ENCODE measurements at regions not wholly inside any gene's neighbourhood (a gene's known extent, or its start where the extent isn't known, plus 50 kb on each side); places are given as distances from the start of the nearest gene placed in this dataset.

DNA sequence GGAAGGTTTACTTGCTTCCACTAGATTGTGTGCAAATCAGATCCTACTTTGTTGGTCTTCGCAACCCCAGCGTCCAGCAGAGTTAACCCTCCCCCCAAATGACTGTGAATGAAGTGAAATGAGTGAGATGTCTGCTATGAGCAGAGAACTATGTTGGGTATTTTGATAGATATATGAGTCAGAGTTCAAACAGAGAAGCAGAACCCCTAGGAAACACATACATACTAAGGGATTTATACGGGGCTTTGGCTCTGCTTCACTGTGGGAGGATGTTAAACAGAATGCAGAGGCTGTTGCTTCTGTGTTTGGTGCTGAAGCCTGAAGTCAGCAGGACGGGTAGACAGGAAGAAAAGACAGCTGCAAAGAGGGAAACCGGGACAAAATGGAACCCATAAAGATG lies 197.0 kb downstream of the MZT1 start:
- Mint-ChIP-seq H3K4me1 (no peaks in the 10 kb centered on the region), H3K9me3 (no peaks in the 10 kb centered on the region), H3K27me3 (no peaks in the 10 kb centered on the region), H3K36me3 (ENCODE audit: low read depth) (no peaks in the 10 kb centered on the region), H3K27ac (no peak overlapping the region), H3K4me3 (no peak overlapping the region)
- no peak for ATAC-seq (replicated peaks)

DNA sequence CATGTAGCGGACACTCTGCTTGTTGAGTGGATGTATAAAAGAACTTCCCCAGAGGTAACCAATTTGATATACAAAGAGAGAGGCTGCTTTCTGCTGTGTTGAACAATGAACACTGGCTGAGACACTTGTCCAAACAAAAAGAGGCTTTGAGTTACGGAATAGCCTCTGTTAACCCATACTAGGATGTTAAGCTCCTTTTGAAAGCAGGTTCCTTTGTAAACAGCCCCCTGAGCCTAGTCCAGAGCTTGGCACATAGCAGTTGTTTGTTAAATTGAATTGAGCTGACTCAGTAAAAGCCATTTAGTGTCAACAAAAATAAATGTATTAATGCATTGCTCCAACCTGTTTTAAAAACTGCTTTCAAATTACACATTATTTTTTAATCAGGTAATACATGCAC lies 200.1 kb downstream of the MZT1 start:
- Mint-ChIP-seq H3K36me3 (ENCODE audit: low read depth) (no peaks in the 10 kb centered on the region), H3K4me3 (no peak overlapping the region), H3K4me1 (no peaks in the 10 kb centered on the region), H3K27me3 (peaks cover 3% of the 10 kb centered on the region), H3K27ac (no peak overlapping the region), H3K9me3 (no peaks in the 10 kb centered on the region)
- no peak for ATAC-seq (replicated peaks)

DNA sequence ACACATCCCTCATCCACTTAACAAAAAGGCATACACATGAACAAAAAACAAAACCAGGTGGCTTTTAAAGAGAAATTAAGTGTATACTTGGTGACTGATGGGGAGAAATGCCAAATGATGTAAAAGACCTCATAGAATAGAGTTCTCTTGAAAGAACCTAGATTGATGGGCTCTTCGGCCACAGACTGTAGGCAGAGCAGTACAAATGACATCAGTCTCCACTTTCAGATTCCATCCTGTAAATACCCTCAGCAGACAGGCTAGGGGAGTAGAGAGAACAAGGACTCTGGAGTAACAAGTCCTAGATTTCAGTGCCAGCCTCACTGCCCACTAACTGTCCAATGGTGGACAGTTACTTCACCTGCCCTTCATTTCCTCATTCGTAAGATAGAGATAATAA lies 203.8 kb downstream of the MZT1 start:
- Mint-ChIP-seq H3K4me3 (no peak overlapping the region), H3K36me3 (ENCODE audit: low read depth) (no peaks in the 10 kb centered on the region), H3K9me3 (no peaks in the 10 kb centered on the region), H3K27ac (no peak overlapping the region), H3K4me1 (no peaks in the 10 kb centered on the region), H3K27me3 (peaks cover 5% of the 10 kb centered on the region)
- no peak for ATAC-seq (replicated peaks)

DNA sequence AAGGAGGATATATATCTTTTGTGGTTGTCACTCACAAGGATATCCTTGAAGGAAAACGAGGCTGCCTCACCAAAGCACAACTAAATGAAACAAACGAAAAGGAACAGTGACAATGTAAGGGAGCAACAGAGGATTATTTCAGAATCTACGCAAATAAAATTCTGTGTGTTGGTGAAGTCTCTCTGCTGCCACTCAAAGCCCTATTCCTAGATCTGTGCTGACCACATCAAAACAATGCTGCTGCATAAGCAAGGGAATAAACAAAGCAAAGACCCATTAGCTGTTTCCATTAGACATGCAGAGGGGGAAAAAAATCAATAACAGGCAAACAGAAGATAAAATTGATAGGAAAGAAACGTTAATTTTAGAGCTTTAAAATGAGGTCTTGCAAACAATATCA lies 204.4 kb downstream of the MZT1 start:
- no peak overlapping the region for H3K4me3 Mint-ChIP-seq
- no peak overlapping the region for H3K27ac Mint-ChIP-seq
- no peaks in the 10 kb centered on the region for H3K9me3 Mint-ChIP-seq
- no peak for ATAC-seq (replicated peaks)
- peaks cover 5% of the 10 kb centered on the region for H3K27me3 Mint-ChIP-seq
- no peaks in the 10 kb centered on the region for H3K36me3 Mint-ChIP-seq (ENCODE audit: low read depth)
- H3K4me1 Mint-ChIP-seq = no peaks in the 10 kb centered on the region

DNA sequence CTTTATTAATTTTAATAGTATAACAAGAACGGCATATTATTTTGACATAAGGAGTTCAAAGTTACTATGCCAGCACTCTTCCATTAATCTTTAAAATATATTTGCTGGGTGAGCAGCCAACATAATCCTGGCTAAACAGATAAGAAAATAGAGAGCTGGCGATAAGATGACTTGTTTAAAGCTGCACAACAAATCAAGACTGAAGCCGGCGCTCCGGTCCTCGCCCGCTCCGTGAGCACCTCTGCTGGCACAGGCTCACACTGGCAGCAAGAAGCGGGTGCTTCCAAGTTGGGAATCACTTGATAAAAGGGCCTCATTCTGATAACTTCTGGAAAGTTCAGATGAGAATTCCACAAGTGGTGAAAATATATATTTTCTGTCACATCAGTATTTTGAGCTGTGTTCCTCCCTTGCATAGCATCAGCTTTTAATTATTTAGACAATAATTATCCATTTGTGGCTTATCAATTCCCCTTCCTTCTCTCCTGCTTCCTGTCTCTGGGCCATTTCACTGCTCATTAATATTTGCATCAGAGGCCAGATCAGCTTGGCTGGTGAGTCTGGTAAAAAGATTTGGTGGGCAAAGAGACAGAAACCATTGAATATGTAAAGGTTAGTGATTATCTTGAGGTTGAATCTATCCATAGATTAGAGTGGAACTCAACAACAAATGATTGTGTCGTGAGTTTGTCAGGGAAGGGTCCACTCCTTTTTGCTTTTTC lies 205.3 kb downstream of the MZT1 start:
- no peak for ATAC-seq (replicated peaks)
- no peaks in the 10 kb centered on the region for H3K9me3 Mint-ChIP-seq
- H3K4me1 Mint-ChIP-seq = no peaks in the 10 kb centered on the region
- H3K27me3 Mint-ChIP-seq = peaks cover 5% of the 10 kb centered on the region
- H3K36me3 Mint-ChIP-seq (ENCODE audit: low read depth) = no peaks in the 10 kb centered on the region
- no peak overlapping the region for H3K4me3 Mint-ChIP-seq
- H3K27ac Mint-ChIP-seq = no peak overlapping the region

DNA sequence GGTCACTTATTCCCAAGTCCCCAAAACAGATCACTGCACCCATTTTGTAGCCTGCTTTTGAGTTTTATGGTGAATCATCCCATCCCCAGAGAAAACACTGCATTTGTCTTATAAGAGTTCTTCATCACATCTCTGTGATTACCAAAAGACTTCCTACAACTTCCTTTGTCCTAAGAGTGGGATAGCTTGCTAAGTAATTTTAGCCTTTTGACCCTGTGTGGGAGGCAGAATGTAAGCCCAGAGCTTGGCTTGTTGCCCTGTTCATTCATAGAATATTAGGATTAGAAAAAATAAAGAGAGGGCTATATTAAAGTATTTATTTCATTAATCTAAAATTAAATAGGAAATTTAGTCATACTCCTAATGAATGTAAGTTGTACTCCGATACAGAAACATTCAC lies 213.3 kb downstream of the MZT1 start:
- H3K27ac Mint-ChIP-seq = no peak overlapping the region
- no peak for ATAC-seq (replicated peaks)
- H3K27me3 Mint-ChIP-seq = no peaks in the 10 kb centered on the region
- H3K9me3 Mint-ChIP-seq = no peaks in the 10 kb centered on the region
- no peaks in the 10 kb centered on the region for H3K4me1 Mint-ChIP-seq
- no peaks in the 10 kb centered on the region for H3K36me3 Mint-ChIP-seq (ENCODE audit: low read depth)
- no peak overlapping the region for H3K4me3 Mint-ChIP-seq

DNA sequence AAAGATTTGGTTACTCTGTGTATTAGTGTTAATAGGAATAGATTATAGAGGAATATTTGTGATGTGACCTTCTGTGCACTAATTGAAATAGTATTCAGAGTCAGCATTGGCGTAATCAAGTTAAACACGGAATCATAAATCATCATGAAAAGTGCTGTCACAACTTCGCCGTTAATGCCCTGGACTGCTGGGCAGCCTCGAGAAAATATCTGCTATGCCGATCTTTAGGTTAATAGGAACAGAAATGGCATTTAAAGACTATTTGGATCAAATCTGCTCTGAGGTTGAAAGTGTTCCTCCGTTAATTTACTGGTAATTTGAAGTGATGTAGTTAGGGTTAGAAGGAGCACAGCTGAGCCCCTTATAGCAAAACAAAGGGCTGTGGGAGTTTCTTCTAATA lies 219.0 kb downstream of the MZT1 start:
- no peak for ATAC-seq (replicated peaks)
- H3K27ac Mint-ChIP-seq = no peak overlapping the region
- peaks cover 3% of the 10 kb centered on the region for H3K27me3 Mint-ChIP-seq
- no peaks in the 10 kb centered on the region for H3K4me1 Mint-ChIP-seq
- H3K9me3 Mint-ChIP-seq = no peaks in the 10 kb centered on the region
- no peaks in the 10 kb centered on the region for H3K36me3 Mint-ChIP-seq (ENCODE audit: low read depth)
- no peak overlapping the region for H3K4me3 Mint-ChIP-seq

DNA sequence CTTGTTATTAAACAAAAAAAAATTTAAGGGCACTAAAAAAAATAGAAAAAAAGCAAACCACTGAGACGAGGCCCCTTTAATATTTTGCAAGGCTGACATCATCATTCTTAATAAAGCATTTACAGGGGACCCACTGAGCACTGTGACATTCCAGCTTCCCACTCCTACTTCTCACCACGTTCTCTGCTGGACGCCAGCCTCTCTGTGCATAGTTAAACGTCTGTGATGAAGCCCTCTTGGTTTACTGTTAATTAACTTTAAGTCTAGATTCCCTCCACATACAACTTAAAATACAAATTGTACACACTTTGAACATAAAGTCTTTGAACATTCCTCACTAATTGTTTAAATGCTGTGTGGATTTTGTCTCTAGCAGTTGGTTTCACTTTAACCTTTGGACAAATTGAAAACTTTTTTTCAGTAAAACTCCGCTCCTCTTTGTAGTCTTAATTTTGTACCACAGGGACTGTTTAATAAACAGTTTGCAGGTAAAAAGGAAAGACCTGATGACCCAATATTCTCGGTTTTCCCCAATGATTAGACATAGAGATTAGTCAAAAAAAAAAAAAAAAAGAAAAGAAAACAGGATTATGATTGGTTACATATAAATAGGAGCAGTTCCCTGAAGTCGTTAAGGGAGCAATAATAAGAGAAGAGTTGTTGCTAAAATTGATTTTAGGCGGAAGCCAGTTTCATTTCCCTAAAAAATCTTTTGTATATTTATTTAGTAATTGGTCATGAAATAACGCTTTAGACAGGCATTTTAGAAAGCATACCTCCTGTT lies 219.8 kb downstream of the MZT1 start:
- H3K27me3 Mint-ChIP-seq = peaks cover 3% of the 10 kb centered on the region
- no peaks in the 10 kb centered on the region for H3K9me3 Mint-ChIP-seq
- H3K27ac Mint-ChIP-seq = no peak overlapping the region
- no peak for ATAC-seq (replicated peaks)
- no peaks in the 10 kb centered on the region for H3K4me1 Mint-ChIP-seq
- H3K4me3 Mint-ChIP-seq = no peak overlapping the region
- no peaks in the 10 kb centered on the region for H3K36me3 Mint-ChIP-seq (ENCODE audit: low read depth)

DNA sequence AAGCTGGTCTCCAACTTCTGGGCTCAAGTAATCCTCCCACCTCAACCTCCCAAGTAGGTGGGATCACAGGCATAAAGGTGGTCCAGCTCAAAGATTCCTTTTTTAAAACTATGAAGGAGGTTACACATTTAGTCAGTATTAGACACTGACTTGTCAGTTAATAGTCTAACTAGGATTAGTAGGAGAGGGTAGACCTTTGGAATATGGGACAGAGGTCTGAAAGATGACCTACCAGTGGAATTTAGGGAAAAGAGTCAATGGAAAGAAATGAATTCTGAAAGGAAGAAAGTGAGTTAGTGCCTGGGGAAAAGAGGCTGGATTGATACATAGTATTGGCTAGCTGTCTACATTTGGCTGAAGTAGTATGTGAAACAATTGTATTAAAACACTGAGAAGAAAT lies 220.7 kb downstream of the MZT1 start:
- ATAC-seq (replicated peaks) = no peak
- no peaks in the 10 kb centered on the region for H3K9me3 Mint-ChIP-seq

DNA sequence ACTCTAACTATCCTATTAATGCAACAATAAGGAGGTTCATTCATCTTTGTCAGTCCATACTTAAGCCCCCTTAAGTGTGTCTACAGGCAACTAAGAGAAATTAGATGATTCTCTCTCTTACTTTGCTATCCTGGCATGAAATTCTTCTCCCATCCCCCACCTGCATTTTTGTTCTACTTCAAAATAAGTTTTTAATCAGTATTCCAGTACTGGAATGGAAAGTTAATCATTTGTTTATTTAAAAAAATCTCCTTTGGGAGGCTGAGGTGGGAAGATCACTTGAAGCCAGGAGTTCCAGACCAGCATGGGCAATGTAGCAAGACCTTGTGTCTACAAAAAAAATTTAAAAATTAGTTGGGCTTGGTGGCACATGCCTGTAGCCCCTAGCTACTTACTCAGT lies 222.1 kb downstream of the MZT1 start:
- Mint-ChIP-seq H3K4me3 (no peak overlapping the region), H3K4me1 (no peaks in the 10 kb centered on the region), H3K9me3 (no peaks in the 10 kb centered on the region), H3K36me3 (ENCODE audit: low read depth) (no peaks in the 10 kb centered on the region), H3K27me3 (peaks cover 3% of the 10 kb centered on the region), H3K27ac (no peak overlapping the region)
- no peak for ATAC-seq (replicated peaks)

More for the DNA sequence above, 220.7 kb downstream of the MZT1 start:
- H3K4me1 Mint-ChIP-seq = no peaks in the 10 kb centered on the region
- no peak overlapping the region for H3K4me3 Mint-ChIP-seq
- H3K27me3 Mint-ChIP-seq = peaks cover 3% of the 10 kb centered on the region
- no peaks in the 10 kb centered on the region for H3K36me3 Mint-ChIP-seq (ENCODE audit: low read depth)
- no peak overlapping the region for H3K27ac Mint-ChIP-seq

DNA sequence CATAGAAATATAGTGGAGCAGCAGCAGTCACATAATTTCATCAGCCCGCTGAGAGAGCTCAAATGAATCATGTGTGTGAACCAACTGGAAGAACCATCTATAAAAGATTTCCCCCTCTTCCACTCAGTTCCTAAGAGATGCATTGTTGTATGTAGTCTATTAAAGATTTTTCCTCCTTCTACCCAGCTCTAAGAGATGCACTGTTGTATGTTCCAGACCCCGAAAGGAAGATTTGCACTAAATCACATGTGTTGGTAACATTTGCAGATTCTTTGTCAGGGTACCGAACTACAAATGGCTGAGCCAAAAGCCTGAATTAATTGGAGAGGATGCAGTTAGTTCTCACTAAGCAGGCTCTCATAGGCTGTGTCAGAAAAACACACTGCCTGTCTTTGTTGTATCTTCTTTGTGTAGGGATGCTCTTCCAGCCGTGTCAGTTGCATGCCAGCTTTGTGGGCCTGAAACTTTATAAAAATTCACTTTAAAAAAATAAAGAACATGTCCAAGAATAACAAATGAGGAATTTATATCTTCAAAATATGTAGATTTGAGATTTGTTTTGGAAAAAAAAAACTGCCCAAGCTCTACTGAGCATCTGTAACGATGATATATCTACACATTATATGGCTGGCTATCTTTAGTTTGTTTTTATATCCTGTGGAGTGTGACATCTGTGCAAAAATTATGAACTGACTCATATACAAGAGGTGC lies 223.1 kb downstream of the MZT1 start:
- Mint-ChIP-seq H3K4me3 (no peak overlapping the region), H3K27me3 (peaks cover 3% of the 10 kb centered on the region), H3K27ac (no peak overlapping the region), H3K4me1 (no peaks in the 10 kb centered on the region), H3K9me3 (no peaks in the 10 kb centered on the region), H3K36me3 (ENCODE audit: low read depth) (no peaks in the 10 kb centered on the region)
- no peak for ATAC-seq (replicated peaks)

DNA sequence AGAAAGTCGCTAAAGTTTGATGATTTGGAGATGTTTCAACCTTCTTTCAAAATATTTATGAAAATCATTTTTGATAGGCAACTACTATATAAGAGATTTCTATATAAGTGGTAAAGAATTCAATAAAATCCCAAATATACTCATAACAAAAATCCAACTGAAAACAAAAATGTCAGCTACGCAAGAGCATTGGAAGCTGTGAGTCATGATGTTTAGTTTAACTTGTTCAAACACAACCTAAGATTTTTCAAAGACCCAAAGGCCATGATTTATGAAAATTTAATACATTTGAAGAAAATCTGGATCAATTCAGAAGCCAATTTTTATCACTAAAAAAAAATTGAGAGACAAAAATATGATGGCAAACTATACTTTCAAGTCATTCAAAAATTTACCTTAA lies 226.6 kb downstream of the MZT1 start:
- Mint-ChIP-seq H3K4me3 (no peak overlapping the region), H3K4me1 (no peaks in the 10 kb centered on the region), H3K27ac (no peak overlapping the region), H3K36me3 (ENCODE audit: low read depth) (no peaks in the 10 kb centered on the region), H3K9me3 (no peaks in the 10 kb centered on the region), H3K27me3 (peaks cover 3% of the 10 kb centered on the region)
- no peak for ATAC-seq (replicated peaks)

DNA sequence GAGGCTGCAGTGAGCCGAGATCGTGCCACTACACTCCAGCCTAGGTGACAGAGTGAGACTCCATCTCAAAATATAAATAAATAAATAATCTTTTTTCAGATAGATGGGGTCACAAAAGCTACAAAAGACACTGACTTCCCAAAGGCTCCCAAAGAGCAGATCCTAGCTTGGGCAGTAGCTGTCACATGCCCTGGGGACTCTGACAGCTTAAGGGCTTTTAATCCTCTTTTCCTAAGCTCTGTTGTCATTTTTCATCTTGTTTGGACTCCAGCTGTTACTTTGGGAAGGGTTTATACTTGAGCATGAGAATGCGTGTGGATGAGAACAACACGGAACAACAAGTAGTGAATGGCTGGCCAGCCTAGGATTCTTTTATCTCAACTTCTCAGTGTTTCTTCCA lies 231.7 kb downstream of the MZT1 start:
- ATAC-seq (replicated peaks) = no peak
- H3K27ac Mint-ChIP-seq = no peak overlapping the region
- peaks cover 3% of the 10 kb centered on the region for H3K27me3 Mint-ChIP-seq

DNA sequence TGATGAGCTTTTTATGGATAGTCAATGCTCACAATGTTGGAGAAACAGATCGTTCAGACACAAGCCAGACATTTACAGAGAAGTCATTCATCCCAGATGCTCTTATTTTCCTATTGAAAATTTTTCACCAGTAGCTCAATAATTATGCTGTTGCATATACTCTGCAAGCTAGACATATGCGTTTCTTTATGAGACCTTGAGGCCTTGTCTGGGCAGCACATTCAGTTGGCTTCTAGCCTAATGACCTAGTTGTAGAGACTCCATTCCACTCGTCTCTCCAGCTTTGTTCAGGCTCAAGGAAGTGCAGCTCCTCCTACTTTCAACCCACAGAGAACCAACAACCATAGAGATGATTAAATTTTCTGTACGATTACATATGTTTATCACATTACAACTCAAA lies 237.7 kb downstream of the MZT1 start:
- H3K27ac Mint-ChIP-seq = no peak overlapping the region
- no peaks in the 10 kb centered on the region for H3K36me3 Mint-ChIP-seq (ENCODE audit: low read depth)
- no peaks in the 10 kb centered on the region for H3K4me1 Mint-ChIP-seq
- ATAC-seq (replicated peaks) = no peak
- H3K9me3 Mint-ChIP-seq = no peaks in the 10 kb centered on the region
- H3K27me3 Mint-ChIP-seq = peaks cover 3% of the 10 kb centered on the region
- no peak overlapping the region for H3K4me3 Mint-ChIP-seq

More for the DNA sequence above, 231.7 kb downstream of the MZT1 start:
- no peak overlapping the region for H3K4me3 Mint-ChIP-seq
- H3K4me1 Mint-ChIP-seq = no peaks in the 10 kb centered on the region
- H3K36me3 Mint-ChIP-seq (ENCODE audit: low read depth) = no peaks in the 10 kb centered on the region
- no peaks in the 10 kb centered on the region for H3K9me3 Mint-ChIP-seq

DNA sequence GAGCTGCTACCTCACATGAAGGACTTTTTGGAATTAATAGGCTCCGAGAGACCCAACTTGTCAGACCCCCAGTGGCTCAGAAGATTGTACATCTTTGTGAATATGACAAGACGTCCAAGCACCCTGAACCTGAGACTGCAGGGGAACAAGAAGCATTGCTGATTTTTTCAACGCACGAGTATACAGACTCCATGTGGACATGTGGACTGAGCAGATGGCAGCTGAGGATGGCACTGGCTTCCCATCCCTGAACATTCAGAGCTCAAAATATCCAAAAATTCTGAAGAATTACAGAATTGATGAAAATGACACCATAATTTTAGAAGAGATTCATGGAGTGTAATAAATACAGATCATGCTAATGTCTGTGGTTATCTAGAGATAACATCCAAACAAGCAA lies 254.1 kb downstream of the MZT1 start:
- H3K9me3 Mint-ChIP-seq = no peaks in the 10 kb centered on the region
- no peak overlapping the region for H3K27ac Mint-ChIP-seq
- no peaks in the 10 kb centered on the region for H3K4me1 Mint-ChIP-seq
- no peak for ATAC-seq (replicated peaks)
- H3K4me3 Mint-ChIP-seq = no peak overlapping the region
- no peaks in the 10 kb centered on the region for H3K36me3 Mint-ChIP-seq (ENCODE audit: low read depth)
- no peaks in the 10 kb centered on the region for H3K27me3 Mint-ChIP-seq

Measured in activated T-helper 17 cell treated with anti-CD3 and anti-CD28 coated beads, Interleukin-2, amount 50 U/mL, for 72 hours (primary cell).